Cerebellar cortex (tissue), 1 donor: ENCODE measurements at regions not wholly inside any gene's neighbourhood (a gene's known extent, or its start where the extent isn't known, plus 50 kb on each side); places are given as distances from the start of the nearest gene placed in this dataset.
"Not testable (repeated sequence)": the region's sequence is repeated elsewhere in the genome, so short reads cannot be mapped to it uniquely, and the experiment has no call there.

ENCODE experiments used
- DNase-seq: peaks from one replicate; pipeline ENCODE4 v3.0.0-alpha.2; 2015; ENCODE audit warnings: low spot score

- DNase-seq = no peak
Observed at GRCh38 chr12:34405286-34406227, 383.3 kb downstream of the ALG10 start.

- no peak for DNase-seq
Observed at GRCh38 chr12:34406228-34406995, 384.1 kb downstream of the ALG10 start.

DNA sequence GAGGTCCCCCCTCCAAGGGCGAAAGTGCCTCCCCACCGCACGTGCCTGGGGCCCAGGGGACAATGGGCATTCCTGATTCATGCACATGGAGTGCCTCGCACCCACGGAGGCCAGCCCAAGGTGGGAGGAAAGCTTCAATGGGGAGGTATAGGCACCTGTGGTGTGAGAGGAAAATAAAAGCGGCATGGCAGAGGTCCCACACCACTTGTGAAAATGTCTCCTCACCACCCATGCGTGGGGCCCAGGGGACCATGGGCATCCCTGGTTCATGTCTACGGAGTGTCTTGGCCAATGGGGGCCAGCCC, 384.7 kb downstream of the ALG10 start:
- DNase-seq = no peak

DNA sequence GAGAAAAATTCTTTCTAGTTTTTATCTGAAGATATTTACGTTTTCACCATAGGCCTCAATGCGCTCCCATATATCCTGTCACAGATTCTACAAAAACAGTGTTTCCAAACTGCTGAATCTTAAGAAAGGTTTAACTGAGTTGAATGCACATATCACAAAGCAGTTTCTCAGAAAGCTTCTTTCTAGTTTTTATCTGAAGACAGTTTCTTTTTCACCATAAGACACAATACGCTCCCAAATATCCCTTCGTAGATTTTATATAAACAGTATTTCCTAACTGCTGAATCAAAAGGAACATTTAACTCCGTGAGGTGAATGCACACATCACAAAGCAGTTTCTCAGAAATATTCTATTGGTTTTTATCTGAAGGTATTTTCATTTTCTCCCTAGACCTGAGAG, 385.5 kb downstream of the ALG10 start:
- no peak for DNase-seq

- not testable (repeated sequence) for DNase-seq
Observed at GRCh38 chr12:34431509-34431908, 409.2 kb downstream of the ALG10 start.
